Germinal center (tissue), 1 donor: ENCODE measurements at regions not wholly inside any gene's neighbourhood (a gene's known extent, or its start where the extent isn't known, plus 50 kb on each side); places are given as distances from the start of the nearest gene placed in this dataset.
"Not testable (repeated sequence)": the region's sequence is repeated elsewhere in the genome, so short reads cannot be mapped to it uniquely, and the experiment has no call there.

Source experiments
- DNase-seq: peaks from one replicate; pipeline ENCODE4 v3.0.0; 2012; ENCODE audit warnings: mixed read lengths, low spot score

- no peak for DNase-seq
Observed at GRCh38 chr2:66103581-66103980, 331.3 kb upstream of the MEIS1 start.

- DNase-seq = no peak
Observed at GRCh38 chr2:66101206-66101605, 333.7 kb upstream of the MEIS1 start.

- DNase-seq = no peak
Observed at GRCh38 chr2:66095820-66096345, 339.0 kb upstream of the MEIS1 start.

- not testable (repeated sequence) for DNase-seq
Observed at GRCh38 chr2:66094689-66095088, 340.2 kb upstream of the MEIS1 start.

GRCh38 chr2:66093371-66093770, 341.6 kb upstream of the MEIS1 start:
- DNase-seq = no peak

- DNase-seq = no peak
Observed at GRCh38 chr2:66084948-66085590, 349.9 kb upstream of the MEIS1 start.

- DNase-seq = no peak
Observed at GRCh38 chr2:66082581-66082980, 352.3 kb upstream of the MEIS1 start.

GRCh38 chr2:66080127-66080526, 354.8 kb upstream of the MEIS1 start:
- DNase-seq = no peak

- no peak for DNase-seq
Observed at GRCh38 chr2:66073172-66073571, 361.8 kb upstream of the MEIS1 start.

GRCh38 chr2:66070721-66071602, 364.0 kb upstream of the MEIS1 start:
- no peak for DNase-seq

GRCh38 chr2:66069937-66070720, 364.8 kb upstream of the MEIS1 start:
- no peak for DNase-seq

- no peak for DNase-seq
Observed at GRCh38 chr2:66066032-66066431, 368.9 kb upstream of the MEIS1 start.

- no peak for DNase-seq
Observed at GRCh38 chr2:66059332-66059731, 375.6 kb upstream of the MEIS1 start.

GRCh38 chr2:66058675-66059074, 376.2 kb upstream of the MEIS1 start:
- DNase-seq = no peak

GRCh38 chr2:66057844-66058243, 377.1 kb upstream of the MEIS1 start:
- DNase-seq = no peak

- DNase-seq = no peak
Observed at GRCh38 chr2:66050392-66050791, 384.5 kb upstream of the MEIS1 start.

- DNase-seq = no peak
Observed at GRCh38 chr2:66048667-66049066, 386.3 kb upstream of the MEIS1 start.

- no peak for DNase-seq
Observed at GRCh38 chr2:66041902-66042657, 392.8 kb upstream of the MEIS1 start.

- DNase-seq = no peak
Observed at GRCh38 chr2:66036948-66037347, 398.0 kb upstream of the MEIS1 start.

GRCh38 chr2:66034467-66034866, 400.5 kb upstream of the MEIS1 start:
- no peak for DNase-seq

- no peak for DNase-seq
Observed at GRCh38 chr2:66032226-66032775, 402.6 kb upstream of the MEIS1 start.
